GM10266 (cell line): ENCODE measurements at regions not wholly inside any gene's neighbourhood (a gene's known extent, or its start where the extent isn't known, plus 50 kb on each side); places are given as distances from the start of the nearest gene placed in this dataset.

Source experiments
- DNase-seq: peaks from one replicate; pipeline ENCODE4 v3.0.0; 2012; ENCODE audit errors: extremely low spot score
- CTCF ChIP-seq: IDR thresholded peaks from 2 replicates; pipeline ENCODE4 v1.5.1; 2012; ENCODE audit warnings: mild to moderate bottlenecking, low read depth; ENCODE audit not compliant: control insufficient read depth, insufficient read depth; ENCODE audit errors: missing control alignments

- TF ChIP-seq CTCF, result no peak
- DNase-seq, result no peak
Measured at GRCh38 chr5:82738681-82739269, 338.4 kb downstream of the TMEM167A start.

- no peak for TF ChIP-seq CTCF
- DNase-seq, result no peak
Measured at GRCh38 chr5:82735160-82735789, 341.9 kb downstream of the TMEM167A start.

- no peak for TF ChIP-seq CTCF
- DNase-seq, result no peak
Measured at GRCh38 chr5:82734347-82734746, 342.8 kb downstream of the TMEM167A start.

- DNase-seq, result no peak
- no peak for TF ChIP-seq CTCF
Measured at GRCh38 chr5:82730913-82731312, 346.3 kb downstream of the TMEM167A start.

- no peak for TF ChIP-seq CTCF
- no peak for DNase-seq
Measured at GRCh38 chr5:82728926-82729702, 348.1 kb downstream of the TMEM167A start.

GRCh38 chr5:82723168-82723567 lies 354.0 kb downstream of the TMEM167A start:
- DNase-seq, result no peak
- no peak for TF ChIP-seq CTCF

GRCh38 chr5:82721087-82721410 lies 356.1 kb downstream of the TMEM167A start:
- DNase-seq, result no peak
- no peak for TF ChIP-seq CTCF
